NCI-H1105 (cell line): ENCODE measurements at regions not wholly inside any gene's neighbourhood (a gene's known extent, or its start where the extent isn't known, plus 50 kb on each side); places are given as distances from the start of the nearest gene placed in this dataset.

ENCODE experiments used
- DNase-seq: peaks from one replicate; lab custom pipeline; 2025; lab: John Stamatoyannopoulos, UW

DNA sequence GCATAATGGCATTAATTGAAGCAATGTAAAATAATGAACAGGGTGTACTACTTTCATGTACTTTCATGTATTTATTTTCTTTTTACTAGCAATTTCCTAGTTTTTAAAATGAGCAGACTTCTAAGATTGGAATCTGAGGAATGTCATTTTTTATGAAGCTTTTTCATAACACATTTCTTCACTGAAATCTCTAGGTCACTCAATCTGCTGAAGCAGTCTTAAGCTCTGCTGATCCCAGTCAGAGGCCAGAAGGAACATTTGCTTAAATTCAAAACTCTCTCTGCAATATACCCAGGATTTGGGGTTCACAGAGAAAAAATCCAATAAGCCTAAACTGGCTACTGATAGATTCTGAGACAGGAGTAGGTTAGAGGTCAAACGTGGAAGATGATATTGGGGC lies 73.6 kb upstream of the CNTN1 start:
- no peak for DNase-seq

- no peak for DNase-seq
Measured at GRCh38 chr12:40620564-40621019, 71.6 kb upstream of the CNTN1 start.

DNA sequence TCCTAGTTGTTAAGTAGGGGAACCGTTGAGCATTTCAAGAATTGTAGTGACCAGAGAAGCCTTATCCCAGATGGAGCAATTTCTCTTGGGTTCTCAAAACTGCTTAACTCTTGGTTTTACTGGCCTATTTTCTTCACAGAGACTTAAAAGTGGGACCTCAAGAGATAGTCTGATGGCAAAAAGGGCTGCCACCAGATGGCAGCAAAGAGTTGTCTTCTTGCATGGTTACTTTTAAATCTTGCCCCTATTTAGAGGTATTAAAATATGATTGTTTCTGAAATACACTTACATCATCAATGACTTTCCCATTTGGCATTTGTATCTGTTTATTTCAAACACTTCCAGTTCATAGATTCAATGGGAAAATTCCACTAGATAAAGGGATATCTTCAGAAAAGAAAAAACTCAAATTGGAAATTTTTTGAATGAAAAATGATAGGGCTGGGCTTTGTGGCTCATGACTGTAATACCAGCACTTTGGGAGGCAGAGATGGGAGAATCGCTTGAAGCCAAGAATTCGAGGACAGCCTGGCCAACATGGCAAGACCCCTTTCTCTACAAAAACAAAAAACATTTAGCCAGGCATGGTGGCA lies 69.9 kb upstream of the CNTN1 start:
- DNase-seq, result peak; percentile 58

- no peak for DNase-seq
Measured at GRCh38 chr12:40632171-40632570, 60.1 kb upstream of the CNTN1 start.

DNA sequence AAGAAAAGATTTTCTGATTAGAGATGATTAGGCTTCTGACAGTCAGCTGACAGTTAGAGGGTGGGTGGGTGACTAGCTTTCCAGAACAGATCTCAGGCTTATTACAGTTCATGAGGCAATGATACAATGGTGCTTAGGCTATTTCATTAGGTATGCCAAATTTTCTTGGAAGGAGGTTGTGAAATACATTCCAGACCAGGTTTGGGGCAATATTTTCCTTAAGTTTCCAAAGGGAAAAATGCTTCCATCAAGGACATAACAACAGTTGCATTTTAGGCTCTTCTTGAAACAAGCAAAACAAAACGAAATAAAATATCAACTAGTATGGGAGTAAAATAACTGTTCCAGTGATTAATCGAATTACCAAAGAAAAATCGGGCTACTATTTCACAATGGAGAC lies 59.3 kb upstream of the CNTN1 start:
- DNase-seq, result no peak

- DNase-seq, result no peak
Measured at GRCh38 chr12:40634517-40635131, 57.6 kb upstream of the CNTN1 start.

DNA sequence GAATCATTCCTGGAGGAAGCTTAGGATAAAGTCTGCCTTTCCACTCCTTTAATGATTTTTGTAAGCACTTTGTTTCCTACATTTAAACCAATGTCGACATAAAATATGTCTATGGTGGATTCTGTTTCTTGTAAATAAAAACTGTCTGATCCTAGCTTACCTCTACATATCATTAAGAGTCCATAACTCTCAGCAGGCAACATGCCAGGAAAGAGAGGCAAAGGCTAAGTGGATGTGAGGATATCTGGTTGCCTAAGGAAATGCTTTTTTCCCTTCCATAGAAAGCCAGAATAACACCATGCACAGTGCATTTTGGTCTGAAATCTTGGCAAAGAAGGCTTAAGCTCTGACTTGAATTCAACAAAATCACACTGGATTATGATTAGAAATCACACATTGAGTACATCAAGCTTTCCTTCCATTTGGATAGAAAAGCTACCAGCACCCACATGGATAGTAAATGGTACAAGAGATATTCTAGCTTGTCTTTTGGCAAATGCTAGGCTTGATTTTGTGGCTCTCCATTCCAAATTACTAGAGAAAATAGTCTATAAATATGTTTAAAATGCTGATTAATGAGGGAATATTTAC lies 57.0 kb upstream of the CNTN1 start:
- peak; percentile 40 for DNase-seq
